NCI-H526 (cell line): ENCODE measurements at regions not wholly inside any gene's neighbourhood (a gene's known extent, or its start where the extent isn't known, plus 50 kb on each side); places are given as distances from the start of the nearest gene placed in this dataset.
A peak's percentile ranks its signal among the peaks of the same experiment; 100 is the strongest.

ENCODE experiments used
- DNase-seq, 2 experiments: peaks; one replicate each; lab custom pipeline; 2025; lab: John Stamatoyannopoulos, UW

DNA sequence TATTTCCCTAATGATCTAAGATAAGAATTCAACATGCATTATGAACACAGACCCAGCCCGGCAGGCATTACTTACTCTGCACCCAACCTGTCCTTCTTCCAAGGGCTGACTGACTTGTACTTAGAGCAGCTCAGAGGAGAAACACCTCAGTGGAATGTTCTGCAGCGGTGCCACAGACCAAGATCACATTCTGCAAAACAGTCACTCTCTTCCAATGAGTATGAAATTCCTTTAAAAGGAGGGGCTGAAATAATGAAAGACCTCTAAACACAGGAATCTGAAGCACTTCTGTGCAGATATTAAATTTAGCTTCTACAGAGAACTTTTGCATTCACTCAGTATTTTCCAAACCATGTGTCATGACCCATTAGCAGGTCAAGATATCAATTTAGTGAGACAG, 172.9 kb downstream of the ZDHHC21 start:
- no peak for DNase-seq

DNA sequence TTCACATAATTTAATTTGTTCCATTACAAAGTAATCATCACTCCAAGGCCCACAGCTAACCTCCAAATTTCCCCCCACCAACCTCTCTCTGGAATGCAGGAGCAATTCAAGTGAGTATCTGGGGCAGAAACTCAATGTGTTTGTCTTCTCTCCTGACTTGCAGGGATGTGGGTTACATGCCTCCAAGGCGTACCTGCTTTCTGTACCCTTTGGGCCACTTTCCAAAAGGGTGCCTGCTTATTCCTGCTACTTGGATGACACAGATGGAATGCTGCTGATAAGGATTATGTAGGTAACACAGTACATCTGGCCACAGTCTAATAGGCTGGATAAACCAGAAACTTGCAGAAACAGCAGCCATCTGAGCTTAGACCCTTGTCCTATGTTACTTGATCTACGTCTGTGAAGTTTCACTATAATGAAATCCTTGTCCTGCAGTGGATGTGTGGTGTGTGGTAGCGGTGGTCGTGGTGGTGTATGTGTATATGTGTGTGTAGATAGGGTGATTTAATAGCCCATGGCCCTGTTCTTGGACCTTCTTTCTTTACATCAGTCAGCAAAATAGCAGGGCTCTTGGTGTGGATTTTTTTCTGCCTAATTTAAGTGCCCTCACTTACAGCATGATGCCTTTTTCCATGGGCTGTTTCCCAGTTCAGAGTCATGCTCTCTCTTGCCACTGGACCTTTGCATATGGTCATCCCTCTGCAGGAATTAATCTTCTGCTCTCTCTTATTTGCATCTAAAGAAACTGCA, 175.9 kb downstream of the ZDHHC21 start:
- no peak for DNase-seq

DNA sequence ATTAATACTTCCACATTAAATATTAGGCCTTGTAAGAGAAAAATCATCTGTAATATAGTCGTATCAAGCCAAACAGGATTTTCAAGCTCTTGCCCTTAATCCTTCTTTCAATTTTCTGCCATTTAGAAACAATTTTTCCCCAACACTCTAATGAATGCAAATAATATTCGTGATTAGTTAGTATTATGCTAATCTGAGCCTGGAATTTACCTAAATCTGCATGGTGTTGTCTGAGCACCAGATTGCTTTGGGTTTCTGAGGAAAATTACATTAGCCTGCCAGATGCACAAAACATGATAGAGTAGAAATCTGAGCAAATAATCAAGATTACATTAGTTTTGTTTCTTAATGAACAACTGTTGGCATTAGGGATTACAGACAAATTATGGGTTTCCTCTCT, 176.6 kb downstream of the ZDHHC21 start:
- peak in 1 of 2 experiments; percentile 12 for DNase-seq

DNA sequence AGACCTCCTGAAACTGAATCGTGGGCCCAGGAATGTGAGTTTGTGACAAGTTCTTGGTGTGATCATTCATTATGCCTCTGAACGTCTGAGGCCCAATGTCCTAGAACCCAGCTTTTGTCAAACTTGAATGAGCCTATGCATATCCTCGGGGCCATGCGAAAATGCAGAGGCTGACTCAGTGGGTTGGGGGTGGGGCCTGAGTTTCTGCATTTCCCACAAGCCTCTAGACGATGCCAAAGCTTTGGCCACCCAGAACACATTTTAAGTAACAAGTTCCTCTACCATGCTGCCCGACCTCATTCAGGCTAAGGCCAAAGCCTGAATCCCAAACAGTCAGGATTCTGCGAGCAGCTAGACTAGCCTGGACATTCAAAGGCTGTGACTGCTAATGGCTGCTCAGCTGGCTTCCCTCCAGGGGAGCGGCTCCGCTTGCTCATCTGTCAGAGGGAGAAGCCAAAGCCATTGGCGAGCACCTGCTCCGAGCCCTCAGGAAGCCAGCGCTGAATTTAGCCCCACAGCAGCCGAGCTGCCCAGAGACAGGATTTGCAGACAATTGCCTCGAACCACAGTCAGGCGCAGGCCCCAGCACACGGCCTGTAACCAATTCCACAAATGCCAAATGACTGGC, 177.5 kb downstream of the ZDHHC21 start:
- DNase-seq = no peak

DNA sequence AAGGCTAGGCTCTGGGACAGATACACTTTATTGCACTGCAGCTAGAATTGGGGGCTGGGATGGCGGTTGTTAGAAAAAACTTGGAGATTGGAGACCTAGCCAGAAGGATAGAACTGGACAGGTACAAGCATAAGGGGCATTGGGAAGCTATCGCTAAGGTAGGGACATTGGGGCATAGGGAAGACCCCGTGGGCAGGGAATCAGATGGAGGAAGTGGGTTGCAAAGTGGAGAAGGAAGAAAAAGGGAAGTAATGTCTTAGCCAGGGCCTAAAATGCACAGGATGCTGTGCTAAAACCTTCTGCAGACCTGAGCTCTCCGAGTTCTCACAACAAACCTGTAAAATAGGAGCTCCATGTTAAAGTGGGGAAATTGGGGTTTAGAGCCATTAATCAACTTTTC, 178.2 kb downstream of the ZDHHC21 start:
- DNase-seq = no peak

DNA sequence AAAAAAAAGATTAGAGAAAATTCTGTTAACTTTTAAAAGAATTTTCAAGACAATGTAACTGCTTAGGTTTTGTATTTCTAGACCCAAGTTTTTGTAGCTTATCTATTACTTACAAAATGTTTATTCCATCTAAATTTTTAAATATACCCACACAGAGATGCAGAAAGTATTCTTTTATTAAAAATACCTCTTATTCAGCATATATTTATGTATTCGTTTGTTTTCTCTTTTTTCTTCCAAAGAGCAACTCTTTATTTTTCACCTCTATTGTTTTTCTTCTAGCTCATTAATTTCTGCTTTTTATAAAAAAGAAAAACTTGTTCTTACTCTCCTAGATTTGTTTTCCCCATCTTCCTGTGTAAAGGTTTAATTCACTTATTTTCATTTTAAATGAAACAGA, 180.3 kb downstream of the ZDHHC21 start:
- no peak for DNase-seq

DNA sequence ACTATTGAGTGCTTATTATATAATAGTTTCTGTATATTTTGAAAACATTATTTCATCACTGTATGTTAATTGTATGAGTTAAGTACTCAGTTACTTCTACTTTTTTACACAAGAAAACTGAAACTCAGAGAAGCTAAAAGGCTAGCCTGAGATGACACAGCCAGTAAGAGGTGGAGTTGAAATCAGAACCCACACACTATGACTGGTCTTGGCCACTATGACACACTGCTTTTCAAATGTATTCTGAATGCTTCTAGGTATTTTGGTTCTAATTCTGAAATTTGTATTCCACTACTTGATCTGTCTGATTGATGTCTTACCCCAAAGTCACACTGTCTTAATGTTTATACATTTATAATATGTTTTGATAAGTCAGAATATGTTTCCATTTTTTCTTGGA, 181.8 kb downstream of the ZDHHC21 start:
- DNase-seq = no peak

DNA sequence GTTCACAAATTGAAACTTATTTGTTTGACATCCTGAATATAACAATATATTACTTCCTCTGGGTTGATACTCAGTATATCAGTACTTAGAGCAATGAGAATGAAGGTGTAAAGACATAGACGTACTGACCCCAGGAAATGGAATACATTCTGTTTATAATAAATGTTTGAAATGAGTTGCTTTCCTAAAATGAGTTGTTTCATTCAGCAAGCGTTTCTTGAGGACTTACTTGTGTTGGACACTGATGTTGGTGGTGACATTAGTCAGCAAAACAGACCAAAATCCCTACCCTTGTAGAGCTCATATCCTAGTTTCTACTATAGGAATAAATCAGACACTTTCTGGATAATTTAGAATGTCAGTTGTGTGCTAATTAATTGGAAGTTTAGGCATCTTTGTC, 184.3 kb downstream of the ZDHHC21 start:
- no peak for DNase-seq

DNA sequence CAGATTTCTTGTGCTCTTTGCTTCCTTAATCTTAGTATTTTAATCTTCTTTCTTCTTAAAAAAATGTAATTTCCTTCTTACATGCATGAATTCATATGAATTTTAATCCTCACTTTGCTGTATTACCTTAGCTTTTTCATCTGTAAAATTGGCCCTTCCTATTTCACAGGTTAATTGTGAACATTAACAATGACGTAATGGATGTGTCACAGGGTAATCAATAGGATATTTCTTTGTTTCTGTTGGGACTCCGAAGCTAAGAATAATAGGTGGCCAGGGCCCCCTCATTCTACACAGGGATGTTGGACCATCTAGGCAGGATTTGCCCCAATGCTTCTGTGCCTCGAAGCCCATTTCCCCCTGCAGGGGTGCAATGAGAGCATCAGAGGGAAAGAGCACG, 187.4 kb upstream of the NFIB start:
- DNase-seq = no peak

DNA sequence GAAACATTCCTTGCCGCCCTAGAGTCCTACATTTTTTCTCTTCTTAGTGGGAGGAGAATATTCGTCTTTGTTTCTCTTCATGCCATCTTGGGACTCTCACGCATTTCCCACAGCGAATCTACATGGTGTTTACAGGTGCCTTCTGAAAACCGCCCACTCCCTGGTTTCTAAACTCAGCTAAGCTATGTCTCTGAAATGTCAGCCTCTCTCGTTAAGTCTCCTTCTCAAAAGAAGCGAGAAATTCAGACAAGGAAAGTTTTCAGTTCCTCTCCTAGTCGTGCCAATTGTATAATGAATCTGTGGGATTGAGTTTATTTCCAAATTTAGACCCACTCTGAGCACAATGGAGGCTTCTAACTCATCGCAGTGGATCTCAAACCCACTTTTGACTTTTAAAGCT, 186.8 kb upstream of the NFIB start:
- DNase-seq = no peak

DNA sequence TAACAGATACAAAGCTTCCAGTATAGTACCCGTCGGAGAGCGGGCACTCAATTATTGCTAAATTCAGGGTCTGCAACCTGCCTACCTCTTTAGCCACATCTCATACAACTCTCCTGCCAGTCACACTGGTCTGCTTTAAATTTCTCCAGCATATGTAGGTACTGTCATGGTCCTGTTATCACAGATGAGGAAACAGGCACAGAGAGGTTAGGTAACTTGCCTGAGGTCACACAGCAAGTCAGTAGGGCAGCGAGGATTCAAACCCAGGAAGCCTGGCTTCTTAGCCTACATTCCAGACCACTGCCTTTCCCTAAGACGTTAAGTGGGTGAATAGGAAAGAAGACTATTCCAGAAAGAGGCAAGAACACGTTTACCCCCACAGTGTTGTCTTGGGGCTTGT, 186.0 kb upstream of the NFIB start:
- DNase-seq = no peak

DNA sequence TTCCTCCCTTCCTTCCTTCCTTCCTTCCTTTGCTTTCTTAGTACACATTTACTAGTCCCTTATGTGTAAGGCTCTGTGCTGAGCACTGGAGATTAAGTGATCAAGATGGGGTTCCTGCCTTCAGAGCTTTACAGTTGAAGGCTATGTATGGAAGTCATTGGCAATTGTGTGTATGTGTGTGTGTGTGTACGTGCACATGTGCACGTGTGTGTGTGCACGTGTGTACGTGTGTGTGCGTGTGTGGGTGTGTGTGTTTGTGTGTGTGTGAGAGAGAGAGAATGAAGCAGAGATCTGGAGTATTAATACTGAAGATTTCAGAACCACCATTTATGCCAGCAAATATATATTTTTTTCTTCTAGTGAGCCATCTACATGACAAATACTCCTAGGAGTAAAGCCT, 184.9 kb upstream of the NFIB start:
- no peak for DNase-seq

DNA sequence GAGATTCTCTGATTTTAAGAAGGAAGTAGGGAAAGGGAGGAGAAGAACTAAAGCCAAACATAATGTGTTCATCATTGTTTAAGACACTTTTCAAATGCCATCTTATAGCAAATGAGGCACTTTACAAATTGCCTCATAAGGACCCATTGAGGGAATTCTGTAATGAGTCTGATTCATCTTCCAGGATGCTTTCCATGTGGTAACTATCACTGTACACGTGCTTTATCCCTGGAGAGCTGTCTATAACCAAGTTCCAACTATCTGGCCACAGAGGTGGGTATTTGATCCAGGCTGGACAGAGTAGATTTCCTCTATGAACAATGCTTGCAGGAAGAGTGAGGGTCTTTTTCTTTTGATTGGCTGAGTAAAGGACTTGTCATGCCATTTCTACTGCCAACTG, 183.5 kb upstream of the NFIB start:
- no peak for DNase-seq

DNA sequence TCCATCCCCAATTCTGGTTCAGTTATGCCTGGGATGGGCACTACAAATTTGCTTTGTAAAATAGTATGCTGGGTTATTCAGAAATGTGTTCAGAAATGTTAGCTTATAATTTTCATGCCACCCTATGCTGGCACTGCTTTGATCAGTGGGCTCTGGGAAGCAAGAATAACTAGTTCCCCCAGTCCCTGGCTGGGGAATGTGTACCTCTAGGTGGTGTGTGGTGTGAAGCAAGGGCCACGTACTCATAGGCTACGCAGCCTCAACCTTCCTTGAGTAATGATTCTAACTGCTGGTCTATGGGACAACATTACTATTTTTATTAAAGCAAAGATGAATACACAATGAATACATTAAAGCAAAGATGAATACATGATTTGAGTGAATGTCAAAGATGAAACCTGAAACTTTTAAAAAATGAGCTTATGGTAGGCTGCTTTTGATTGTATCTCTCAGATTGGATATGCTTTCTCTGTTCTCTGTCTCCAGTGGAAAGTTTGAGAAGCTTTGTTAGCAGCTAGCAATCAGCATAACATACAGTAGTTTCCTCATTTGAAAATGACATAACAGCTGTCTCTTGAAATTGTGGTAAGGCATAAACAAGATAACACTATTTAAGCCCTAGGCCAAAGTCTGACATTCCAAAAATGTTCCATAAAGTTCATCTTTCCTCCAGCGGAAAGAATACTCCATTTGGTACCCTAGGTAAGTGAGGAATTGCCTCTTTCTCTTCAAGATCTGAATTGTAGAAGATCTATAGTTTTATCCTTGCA, 174.7 kb upstream of the NFIB start:
- DNase-seq = no peak

DNA sequence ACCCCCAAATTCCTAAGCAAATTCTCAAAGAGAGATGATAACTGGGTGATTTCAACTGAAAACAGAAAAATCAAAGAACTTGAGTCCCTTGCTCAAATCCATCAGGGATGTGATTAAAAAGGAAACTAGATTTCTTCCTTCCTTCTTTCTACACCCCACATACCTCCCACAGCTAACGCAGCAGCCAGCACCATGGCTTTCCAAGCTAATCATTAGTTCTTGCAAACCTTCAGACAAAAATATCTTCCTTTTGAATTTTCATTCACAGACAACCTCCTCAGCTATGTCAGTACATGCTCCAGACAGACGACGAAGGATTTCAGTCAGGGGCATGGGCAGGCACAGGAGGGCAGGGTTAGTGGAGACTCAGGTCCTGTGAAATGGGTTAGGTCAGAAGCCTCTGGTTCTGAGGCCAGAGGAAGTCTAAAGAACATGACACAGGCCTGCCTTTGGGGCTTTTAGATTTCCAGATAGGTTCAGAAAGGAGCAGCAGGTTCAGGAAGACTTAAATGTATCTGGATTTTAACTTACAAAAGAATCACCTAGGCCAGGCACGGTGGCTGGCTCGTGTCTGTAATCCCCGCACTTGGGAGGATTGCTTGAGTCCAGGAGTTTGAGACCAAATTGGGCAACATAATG, 173.7 kb upstream of the NFIB start:
- no peak for DNase-seq

DNA sequence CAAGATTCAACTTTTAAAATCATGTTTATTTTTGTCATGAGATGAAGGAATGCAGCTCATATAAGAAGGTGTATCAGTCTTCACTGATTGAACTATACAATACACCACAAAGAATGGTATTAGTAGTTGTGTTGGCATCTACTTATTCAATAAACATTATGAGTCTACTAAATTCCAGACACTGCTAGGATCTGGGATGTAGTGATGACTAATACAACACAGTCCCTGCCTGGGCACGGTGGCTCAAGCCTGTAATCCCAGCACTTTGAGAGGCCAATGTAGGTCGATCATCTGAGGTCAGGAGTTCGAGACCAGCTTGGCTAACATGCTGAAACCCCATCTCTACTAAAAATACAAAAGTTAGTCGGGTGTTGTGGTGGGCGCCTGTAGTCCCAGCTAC, 171.4 kb upstream of the NFIB start:
- DNase-seq = no peak

DNA sequence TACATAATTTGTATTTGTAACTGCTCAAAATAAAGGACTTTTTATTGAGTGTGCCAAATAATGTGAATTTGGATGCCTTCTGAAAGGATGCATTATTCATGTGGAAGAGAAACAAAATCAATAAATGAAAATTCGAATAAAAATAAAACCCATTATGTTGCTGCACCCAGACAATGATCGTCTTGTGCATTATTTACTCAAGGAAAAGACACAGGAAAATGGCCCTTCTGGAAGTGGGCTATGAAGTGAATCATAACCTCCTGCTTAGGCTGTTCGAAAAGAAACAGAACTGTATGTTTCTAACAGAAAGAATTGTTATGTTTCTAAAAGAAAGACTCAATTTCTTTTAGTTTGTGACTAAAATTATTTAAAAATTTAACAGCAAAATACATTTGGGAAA, 168.9 kb upstream of the NFIB start:
- DNase-seq = no peak

DNA sequence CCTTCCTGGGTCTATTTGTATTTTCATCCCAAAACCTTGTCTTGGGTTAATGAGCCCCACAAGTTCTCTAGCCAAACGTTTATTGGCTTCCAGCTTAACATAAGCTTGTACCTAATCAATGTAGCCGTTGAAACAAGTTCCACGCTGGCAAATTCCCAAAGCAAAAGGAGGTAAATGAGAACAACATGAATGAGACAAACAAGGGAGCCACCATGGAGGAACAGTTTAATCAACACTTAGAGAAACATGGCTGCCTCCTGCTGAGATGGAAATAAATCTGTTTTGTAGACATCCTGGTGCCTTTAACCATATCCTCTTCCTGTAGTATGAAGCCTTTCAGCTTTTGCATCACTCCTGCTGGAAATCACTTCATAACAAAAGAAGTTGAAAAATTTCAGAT, 166.6 kb upstream of the NFIB start:
- no peak for DNase-seq

DNA sequence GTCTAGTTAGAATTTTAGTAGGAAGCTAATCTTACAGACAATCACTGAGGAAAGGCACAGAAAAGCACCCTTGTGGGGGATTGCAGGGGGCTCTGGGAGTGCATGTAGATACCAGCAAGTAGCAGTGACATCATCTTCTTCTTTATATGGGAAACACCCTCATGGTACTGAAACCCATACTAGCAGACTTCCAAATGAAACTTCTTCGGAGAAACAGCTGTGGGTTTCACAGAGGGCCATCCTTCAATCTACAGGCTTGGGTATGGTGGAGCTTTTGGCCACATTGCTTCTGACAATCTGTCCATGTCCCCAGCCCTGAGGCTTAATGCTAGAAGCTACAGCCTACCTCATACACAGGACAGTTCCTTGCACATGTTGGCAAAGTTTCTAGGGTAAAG, 165.2 kb upstream of the NFIB start:
- no peak for DNase-seq

DNA sequence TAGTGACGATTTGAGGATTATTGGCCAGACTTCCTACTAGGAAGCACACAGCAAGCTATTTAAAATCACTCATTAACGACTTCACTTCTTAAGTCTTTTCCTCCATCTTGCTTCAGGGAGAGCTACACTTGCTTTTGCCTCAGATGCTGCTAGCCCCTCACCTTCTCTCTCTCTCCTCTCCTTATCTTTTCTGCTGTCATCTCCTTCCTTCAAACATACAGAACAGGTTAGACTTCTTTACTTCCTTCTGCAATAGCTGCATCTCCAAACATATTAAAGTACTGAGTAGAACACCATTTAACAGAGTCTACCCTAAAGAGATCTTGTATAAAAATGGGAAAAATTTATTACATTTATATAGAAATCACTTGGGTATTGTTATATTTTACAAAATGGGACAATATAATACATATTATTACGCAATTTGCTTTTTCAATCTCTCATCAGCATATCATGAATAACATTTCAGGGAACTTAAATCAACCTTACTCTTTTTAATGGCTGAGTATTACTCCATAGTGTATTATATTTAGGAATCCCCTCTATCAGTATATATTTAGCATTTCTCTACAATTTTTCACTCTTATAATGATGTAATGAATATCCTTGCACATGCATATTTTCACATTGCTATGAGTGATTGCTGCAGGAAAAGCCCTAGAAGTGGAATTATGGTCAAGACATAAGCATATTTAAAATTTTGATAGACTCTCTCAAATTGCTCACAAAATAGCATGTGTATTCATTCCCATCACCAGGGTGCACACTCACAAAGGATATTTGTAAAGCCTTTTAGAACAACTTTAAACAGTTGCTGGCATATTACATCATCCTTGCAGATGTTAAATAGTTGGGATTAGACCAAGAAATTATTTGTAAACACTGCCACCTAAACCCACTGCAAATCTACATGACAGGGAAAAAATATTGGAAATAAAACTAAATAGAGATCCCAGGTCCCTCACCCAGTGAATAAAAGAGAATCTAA, 164.5 kb upstream of the NFIB start:
- no peak for DNase-seq

DNA sequence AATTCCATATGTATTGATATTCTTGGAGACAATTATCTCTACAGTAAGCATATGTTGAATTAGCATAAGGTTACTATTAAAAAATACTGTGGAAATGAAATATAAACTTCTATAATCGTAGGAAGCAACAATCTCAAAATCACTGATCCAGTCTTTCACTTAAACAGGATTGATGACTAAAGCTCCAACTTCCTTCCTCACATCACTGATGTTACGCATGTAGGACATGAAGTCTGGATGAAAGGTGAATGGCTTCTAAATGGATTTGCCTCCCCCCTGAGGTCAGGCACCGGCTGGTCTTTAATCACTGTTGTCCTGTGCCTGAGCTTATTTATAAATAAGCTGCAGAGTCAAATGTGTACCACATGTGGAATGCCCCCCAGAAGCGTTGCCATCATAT, 157.1 kb upstream of the NFIB start:
- no peak for DNase-seq
